Occipital lobe (tissue), 1 donor: ENCODE measurements at regions not wholly inside any gene's neighbourhood (a gene's known extent, or its start where the extent isn't known, plus 50 kb on each side); places are given as distances from the start of the nearest gene placed in this dataset.

ENCODE experiments used
- DNase-seq: peaks from one replicate; lab custom pipeline; 2025; lab: John Stamatoyannopoulos, UW

DNA sequence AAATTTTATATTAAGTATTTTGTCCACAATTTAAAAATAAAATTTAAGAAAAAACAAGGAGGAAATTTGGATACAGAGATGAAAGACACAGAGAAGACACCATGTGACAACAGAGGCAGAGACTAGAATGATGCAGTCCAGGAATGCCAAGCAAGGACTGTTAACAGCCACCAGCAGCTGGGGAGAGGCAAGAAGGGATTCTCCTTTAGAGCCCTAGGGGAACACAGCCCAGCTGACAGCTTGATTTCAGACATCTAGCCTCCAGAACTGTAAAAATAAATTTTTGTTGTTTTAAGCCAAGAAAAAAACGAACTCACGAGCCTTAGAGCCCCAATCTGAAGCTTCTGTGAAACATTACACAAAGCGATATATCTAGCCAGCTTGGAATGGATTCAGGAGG, 198.5 kb downstream of the ZNF648 start:
- no peak for DNase-seq

DNA sequence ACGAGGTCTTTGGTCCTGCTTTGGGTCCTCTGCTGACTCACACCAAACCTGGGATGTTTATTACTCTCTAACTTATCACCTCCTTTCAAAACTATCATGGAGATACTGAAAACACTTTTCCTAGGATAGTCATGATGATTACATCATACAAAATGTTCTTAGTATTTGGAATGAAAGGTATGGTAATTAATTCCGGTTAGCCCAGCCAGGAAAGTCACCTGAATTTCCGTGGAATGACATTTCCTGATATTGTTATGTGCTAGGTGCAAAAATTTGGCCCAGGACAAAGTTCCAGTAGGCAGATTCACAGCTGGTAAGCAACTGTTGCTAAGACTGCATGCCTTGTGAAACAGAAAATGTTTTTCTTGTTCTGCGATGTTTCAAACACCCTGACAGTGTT, 203.4 kb downstream of the ZNF648 start:
- no peak for DNase-seq
